Left ventricle myocardium inferior (tissue), 1 donor: ENCODE measurements at regions not wholly inside any gene's neighbourhood (a gene's known extent, or its start where the extent isn't known, plus 50 kb on each side); places are given as distances from the start of the nearest gene placed in this dataset.

Experiments used
- DNase-seq: peaks from one replicate; pipeline ENCODE4 v3.0.0-alpha.2; 2020
- H3K27ac ChIP-seq: fragments of 200-600 bp; replicated peaks from 2 replicates; pipeline ENCODE4 v1.8.0; 2021
- H3K27me3 ChIP-seq: fragments of 200-600 bp; 2 replicates; pipeline ENCODE4 v1.8.0; 2021; ENCODE audit warnings: low read depth
- H3K36me3 ChIP-seq: fragments of 200-600 bp; 2 replicates; pipeline ENCODE4 v1.8.0; 2021
- H3K4me1 ChIP-seq: fragments of 200-600 bp; 2 replicates; pipeline ENCODE4 v1.8.0; 2021
- H3K4me3 ChIP-seq: fragments of 200-600 bp; 2 replicates; pipeline ENCODE4 v1.8.0; 2021; ENCODE audit warnings: mild to moderate bottlenecking, moderate library complexity
- H3K9me3 ChIP-seq: fragments of 200-600 bp; replicated peaks from 2 replicates; pipeline ENCODE4 v1.8.0; 2021
- CTCF ChIP-seq: fragments of 200-600 bp; IDR thresholded peaks from 2 replicates; pipeline ENCODE4 v1.8.0; 2021; ENCODE audit warnings: antibody characterized with exemption, mild to moderate bottlenecking, borderline replicate concordance
- intact Hi-C: fragments of 100-400 bp; cut with micrococcal nuclease; formaldehyde crosslinking; loops from one replicate; pipeline ENCODE4 v1.11.0; 2022
- donor health status: DM: no; HTN: yes; CAD: no; lungs with severe emphysema.

GRCh38 chr7:98467570-98468312 lies 66.9 kb upstream of the BAIAP2L1 start:
- Histone ChIP-seq H3K27ac (no peak overlapping the region), H3K4me3 (no peak overlapping the region), H3K4me1 (peaks cover 9% of the 10 kb centered on the region), H3K27me3 (peaks cover 91% of the 10 kb centered on the region), H3K36me3 (no peaks in the 10 kb centered on the region), H3K9me3 (peaks cover 4% of the 10 kb centered on the region)
- TF ChIP-seq CTCF: no peak
- intact Hi-C loops: no loop called here
- DNase-seq: no peak

GRCh38 chr7:98465022-98465421 lies 64.1 kb upstream of the BAIAP2L1 start:
- H3K4me1 ChIP-seq: no peaks in the 10 kb centered on the region

GRCh38 chr7:98464558-98464940 lies 63.7 kb upstream of the BAIAP2L1 start:
- Histone ChIP-seq H3K36me3 (no peaks in the 10 kb centered on the region), H3K4me1 (no peaks in the 10 kb centered on the region), H3K27ac (no peak overlapping the region), H3K4me3 (no peak overlapping the region), H3K27me3 (peaks cover 88% of the 10 kb centered on the region), H3K9me3 (peaks cover 4% of the 10 kb centered on the region)
- no peak for TF ChIP-seq CTCF
- DNase-seq: no peak
- intact Hi-C loops: no loop called here

More at GRCh38 chr7:98465022-98465421, 64.1 kb upstream of the BAIAP2L1 start:
- intact Hi-C loops: no loop called here
- peaks cover 4% of the 10 kb centered on the region for H3K9me3 ChIP-seq
- H3K36me3 ChIP-seq: no peaks in the 10 kb centered on the region
- no peak overlapping the region for H3K27ac ChIP-seq
- no peak for TF ChIP-seq CTCF
- H3K27me3 ChIP-seq: peaks cover 88% of the 10 kb centered on the region
- no peak overlapping the region for H3K4me3 ChIP-seq
- DNase-seq: no peak

- no peak for DNase-seq
- H3K27me3 ChIP-seq: peaks cover 86% of the 10 kb centered on the region
- no peaks in the 10 kb centered on the region for H3K4me1 ChIP-seq
- no peak for TF ChIP-seq CTCF
- no peaks in the 10 kb centered on the region for H3K36me3 ChIP-seq
- no peaks in the 10 kb centered on the region for H3K9me3 ChIP-seq
- no peak overlapping the region for H3K4me3 ChIP-seq
- intact Hi-C loops: no loop called here
- no peak overlapping the region for H3K27ac ChIP-seq
Observed at GRCh38 chr7:98463837-98464557, 63.1 kb upstream of the BAIAP2L1 start.

GRCh38 chr7:98462911-98463633 lies 62.2 kb upstream of the BAIAP2L1 start:
- Histone ChIP-seq H3K27me3 (peaks cover 83% of the 10 kb centered on the region), H3K4me3 (no peak overlapping the region), H3K36me3 (no peaks in the 10 kb centered on the region), H3K4me1 (no peaks in the 10 kb centered on the region), H3K27ac (no peak overlapping the region), H3K9me3 (no peaks in the 10 kb centered on the region)
- DNase-seq: no peak
- intact Hi-C loops: no loop called here
- no peak for TF ChIP-seq CTCF
